ENCODE measurements at regions not wholly inside any gene's neighbourhood (a gene's known extent, or its start where the extent isn't known, plus 50 kb on each side); places are given as distances from the start of the nearest gene placed in this dataset.

DNA sequence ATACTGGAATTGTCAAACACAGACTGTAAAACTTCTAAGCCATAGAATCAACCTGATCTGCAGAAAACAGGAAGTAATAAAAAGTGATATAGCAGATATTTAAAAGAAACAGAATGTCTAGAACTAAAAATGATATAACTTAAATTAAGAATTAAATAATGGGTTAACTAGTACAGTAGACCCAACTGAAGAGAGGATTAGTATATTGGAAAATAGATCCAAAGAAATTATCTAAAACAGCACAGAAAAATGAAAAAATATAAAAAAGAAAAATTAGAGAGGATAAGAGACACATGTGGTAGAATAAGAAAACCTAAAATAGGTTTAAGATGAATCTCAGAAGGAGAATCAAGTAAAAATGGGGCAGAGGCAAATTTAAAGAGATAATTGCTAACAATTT is 219.9 kb downstream of the SEMA6A start:
- TF ChIP-seq POLR2AphosphoS5 (IDR thresholded peaks at IDR 0.05; ENCODE audit: low read depth, low read length) (no peak), POU2F2 (IDR thresholded peaks at IDR 0.05; ENCODE audit: low read depth, low read length) (no peak), POLR2A (IDR thresholded peaks at IDR 0.05; ENCODE audit: low read depth, low read length) (no peak), SPI1 (IDR thresholded peaks at IDR 0.05; ENCODE audit: low read depth, low read length) (no peak), TAF1 (IDR thresholded peaks at IDR 0.05; ENCODE audit: low read depth, low read length) (no peak)
